GM23338 (cell line): ENCODE measurements at regions not wholly inside any gene's neighbourhood (a gene's known extent, or its start where the extent isn't known, plus 50 kb on each side); places are given as distances from the start of the nearest gene placed in this dataset.

Experiments
- CREB1 ChIP-seq: fragments of 250-450 bp; sonication (Bioruptor Pico); IDR thresholded peaks from 2 replicates; pipeline ENCODE4 v1.5.0; 2020; ENCODE audit warnings: low read depth, mild to moderate bottlenecking, moderate library complexity
- CTCF ChIP-seq, 2 experiments: fragments of 200-600 bp in 1 of 2; sonication (generic) in 1 of 2; conservative IDR thresholded peaks; 2 replicates each; pipeline versions ENCODE4 v1.5.1 to v1.6.1; 2016 to 2017; ENCODE audit warnings: antibody characterized with exemption in 2 of 2, low read depth in 2 of 2, mild to moderate bottlenecking in 2 of 2, moderate library complexity in 1 of 2
- ETS1 ChIP-seq: IDR thresholded peaks from 2 replicates; pipeline ENCODE4 v1.6.1; 2016; ENCODE audit warnings: antibody characterized with exemption
- EZH2 ChIP-seq: fragments of 200-600 bp; sonication (generic); IDR thresholded peaks from one replicate; pipeline ENCODE4 v1.8.0; 2017; ENCODE audit warnings: antibody characterized with exemption, mild to moderate bottlenecking, low read depth; ENCODE audit not compliant: unreplicated experiment
- EZH2phosphoT487 ChIP-seq: fragments of 200-600 bp; sonication (generic); IDR thresholded peaks from one replicate; pipeline ENCODE4 v1.8.1; 2018; ENCODE audit warnings: antibody characterized with exemption; ENCODE audit not compliant: unreplicated experiment
- JUNB ChIP-seq: IDR thresholded peaks from one replicate; pipeline ENCODE4 v1.6.1; 2016; ENCODE audit warnings: antibody characterized with exemption; ENCODE audit not compliant: unreplicated experiment
- NANOG ChIP-seq: IDR thresholded peaks from 2 replicates; pipeline ENCODE4 v1.6.1; 2016; ENCODE audit warnings: antibody characterized with exemption, borderline replicate concordance
- POLR2AphosphoS5 ChIP-seq: IDR thresholded peaks from 2 replicates; pipeline ENCODE4 v1.6.1; 2016; ENCODE audit warnings: antibody characterized with exemption, low read depth

- TF ChIP-seq CTCF (conservative IDR thresholded peaks at IDR 0.05; ENCODE audit: low read depth in 2 of 2) (no peak), EZH2 (no peak), POLR2AphosphoS5 (no peak), JUNB (no peak), NANOG (no peak), ETS1 (no peak), EZH2phosphoT487 (no peak), CREB1 (CRISPR knock-in tag) (no peak)
Observed at GRCh38 chr1:181858135-181858534, 203.4 kb downstream of the ZNF648 start.
